GM19452 (cell line): ENCODE measurements at regions not wholly inside any gene's neighbourhood (a gene's known extent, or its start where the extent isn't known, plus 50 kb on each side); places are given as distances from the start of the nearest gene placed in this dataset.

Experiments
- ATAC-seq: cut with Tn5 transposase; IDR thresholded peaks from one replicate; pipeline ENCODE4 v1.9.1; 2021; ENCODE audit not compliant: unreplicated experiment

DNA sequence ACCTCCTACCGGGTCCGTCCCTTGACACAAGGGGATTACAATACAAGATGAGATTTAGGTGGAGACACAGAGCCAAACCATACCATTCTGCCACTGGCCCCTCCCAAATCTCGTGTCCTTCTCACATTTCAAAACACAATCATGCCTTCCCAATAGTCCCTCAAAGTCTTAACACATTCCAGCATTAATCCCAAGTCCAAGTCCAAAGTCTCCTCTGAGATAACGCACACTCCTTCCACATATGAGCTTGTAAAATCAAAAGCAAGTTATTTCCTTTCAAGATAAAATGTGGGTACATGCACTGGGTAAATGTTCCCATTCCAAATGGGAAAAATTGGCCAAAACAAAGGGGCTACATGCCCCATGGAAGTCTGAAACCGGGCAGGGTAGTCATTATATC, 463.9 kb upstream of the CDH9 start:
- ATAC-seq = no peak

DNA sequence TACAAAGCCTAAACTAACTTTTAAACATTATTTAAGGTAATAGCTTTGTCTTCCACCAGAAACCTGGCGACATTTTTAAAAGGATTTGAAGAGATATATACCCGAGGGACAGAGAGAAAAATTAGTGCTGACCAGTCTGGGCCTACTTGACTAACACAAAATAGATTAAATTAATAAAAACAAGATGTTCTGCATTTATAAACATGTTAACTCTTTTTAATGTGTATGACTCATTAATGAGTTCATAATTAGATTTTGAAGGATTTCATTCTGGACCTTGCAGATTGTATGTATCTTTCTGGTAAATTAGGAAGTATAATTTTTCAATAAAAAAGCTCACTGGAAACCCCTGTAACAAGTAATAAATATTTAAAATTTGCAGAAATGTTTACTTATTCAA, 459.1 kb upstream of the CDH9 start:
- ATAC-seq = no peak

DNA sequence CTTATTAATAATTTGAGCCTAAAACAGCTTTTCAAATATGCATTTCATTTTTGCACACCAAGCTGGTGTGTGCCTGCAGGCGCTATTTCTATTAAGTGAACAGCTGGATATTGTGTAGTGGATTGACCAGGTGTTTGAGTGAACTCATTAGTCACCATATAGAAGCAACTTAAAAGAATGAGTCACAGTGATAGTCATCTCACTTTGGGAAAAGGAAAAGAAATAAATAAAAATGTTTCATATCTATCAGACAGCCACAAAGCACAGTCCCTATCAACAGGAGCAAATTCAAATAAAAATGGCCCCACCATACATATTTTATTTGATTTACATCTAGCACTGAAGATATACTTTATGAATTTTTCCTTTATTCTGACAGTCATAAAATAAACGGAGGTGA, 456.5 kb upstream of the CDH9 start:
- no peak for ATAC-seq

DNA sequence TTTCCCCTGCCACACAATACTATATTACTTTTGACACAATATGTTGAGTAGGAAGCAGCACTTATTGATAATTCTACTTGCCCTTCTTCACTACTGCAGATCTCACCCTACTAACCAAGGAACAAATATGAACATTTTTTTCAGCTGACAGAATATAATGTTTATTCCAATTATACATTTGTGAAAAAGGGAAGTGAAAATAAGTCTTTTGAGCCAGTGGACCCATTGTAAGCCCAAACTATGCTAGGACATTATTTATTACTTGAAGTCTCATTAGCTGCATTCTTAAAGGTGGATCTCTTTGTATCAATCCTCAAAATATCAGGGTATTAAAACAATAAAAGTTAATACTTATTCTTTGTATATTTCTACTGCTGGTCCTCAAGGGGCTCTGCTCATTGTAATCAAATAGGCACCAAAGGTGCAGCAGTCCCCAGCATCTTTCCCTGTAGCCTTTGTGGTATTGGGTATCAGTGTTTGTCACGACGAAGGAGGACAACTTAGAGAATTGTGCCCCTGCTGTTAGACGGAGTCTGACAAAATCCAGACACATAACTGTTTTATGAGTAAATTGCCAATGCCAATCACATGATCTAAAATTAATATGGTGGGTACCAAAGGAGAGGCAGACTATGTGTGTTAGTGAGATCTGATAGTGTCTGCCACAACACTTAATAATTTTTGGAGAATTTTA, 453.5 kb upstream of the CDH9 start:
- no peak for ATAC-seq

DNA sequence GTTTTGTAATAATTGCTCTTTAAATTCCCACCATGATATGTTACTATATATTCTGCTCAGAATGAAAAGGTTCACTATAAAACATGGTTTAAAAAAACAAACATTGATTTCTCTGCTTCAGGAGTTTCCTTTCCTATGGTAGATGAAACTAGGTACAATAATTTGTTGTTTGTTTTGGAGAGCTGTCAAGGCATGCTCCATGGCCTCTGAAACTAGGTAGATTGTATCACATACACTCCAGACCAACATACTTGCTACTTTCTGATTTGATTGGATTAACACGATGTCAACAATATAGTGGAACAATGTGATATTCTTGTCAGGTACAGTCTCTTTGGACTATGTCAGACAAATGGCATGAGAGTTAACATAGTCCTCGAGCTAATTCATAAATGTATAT, 452.7 kb upstream of the CDH9 start:
- no peak for ATAC-seq

DNA sequence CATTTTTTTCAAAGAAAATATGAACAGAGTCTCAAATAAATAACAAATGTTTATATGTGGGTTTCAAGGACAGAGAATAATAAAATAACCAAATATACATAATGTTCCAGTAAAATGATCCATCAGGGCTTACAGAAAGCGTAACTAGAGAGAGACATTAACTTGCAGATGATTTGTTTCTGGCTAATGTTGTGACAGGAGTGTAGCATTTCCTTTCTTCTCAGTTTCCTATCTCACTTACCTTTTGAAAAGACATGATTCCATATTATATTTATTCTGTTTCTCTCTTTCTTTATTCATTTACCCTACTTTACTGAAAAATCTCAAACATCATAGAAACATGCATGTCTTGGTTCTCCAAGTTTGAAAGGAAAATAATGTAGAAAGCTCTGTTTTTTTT, 451.3 kb upstream of the CDH9 start:
- ATAC-seq = no peak

DNA sequence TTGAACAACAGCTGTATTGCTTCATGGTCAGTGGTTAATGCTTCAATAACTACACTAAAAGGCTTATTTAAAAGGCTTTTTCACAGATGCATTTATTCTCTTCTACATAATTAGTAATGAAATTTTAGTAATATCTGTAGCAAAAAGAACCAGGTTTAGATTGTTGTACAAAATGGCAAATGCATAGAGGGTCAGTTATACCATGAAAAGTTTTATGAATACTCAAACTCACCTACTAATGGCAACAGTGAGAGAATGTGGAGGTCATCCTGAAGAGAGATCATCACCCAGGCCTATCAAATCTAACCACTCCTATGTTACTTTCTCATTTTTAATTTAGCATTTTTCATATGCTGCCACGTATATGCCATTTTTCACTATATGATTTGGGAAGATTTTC, 444.3 kb upstream of the CDH9 start:
- ATAC-seq = no peak

DNA sequence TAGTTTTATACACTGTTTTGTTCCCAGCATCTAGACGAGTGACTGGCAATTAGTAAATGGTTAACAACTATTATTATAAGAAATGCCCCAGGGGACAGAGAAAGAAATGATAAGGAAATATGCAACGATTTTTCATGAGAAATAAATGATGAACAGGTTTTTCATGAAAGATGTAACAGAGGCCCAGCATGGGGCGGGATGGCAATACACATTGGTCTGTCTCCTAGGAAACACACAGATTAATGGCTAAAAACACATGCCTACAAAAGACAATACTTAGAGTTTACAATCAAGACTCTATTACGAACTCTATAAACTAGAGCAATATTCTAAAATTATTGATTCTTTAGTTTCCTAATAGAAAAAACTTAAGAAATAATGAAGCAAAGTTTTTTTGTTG, 441.5 kb upstream of the CDH9 start:
- ATAC-seq = no peak

DNA sequence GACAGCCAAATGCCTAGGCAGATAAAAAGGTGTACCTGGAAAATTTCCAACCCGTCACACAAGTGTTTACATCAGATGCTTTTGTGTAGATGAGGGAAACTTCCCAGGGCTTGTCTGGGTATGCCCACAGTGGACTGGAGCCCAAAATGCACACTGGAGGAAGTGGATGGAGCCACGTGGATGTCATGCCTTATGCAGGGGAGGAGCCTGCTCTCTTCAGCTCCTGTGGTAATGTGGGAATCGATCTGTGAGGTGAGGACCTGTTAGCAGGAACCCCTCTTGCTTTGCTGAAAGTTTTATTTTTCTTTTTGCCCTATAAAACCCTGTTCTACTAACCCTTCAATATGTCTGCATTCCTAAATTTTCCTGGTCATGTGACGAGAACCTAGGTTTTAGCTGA, 439.2 kb upstream of the CDH9 start:
- no peak for ATAC-seq

DNA sequence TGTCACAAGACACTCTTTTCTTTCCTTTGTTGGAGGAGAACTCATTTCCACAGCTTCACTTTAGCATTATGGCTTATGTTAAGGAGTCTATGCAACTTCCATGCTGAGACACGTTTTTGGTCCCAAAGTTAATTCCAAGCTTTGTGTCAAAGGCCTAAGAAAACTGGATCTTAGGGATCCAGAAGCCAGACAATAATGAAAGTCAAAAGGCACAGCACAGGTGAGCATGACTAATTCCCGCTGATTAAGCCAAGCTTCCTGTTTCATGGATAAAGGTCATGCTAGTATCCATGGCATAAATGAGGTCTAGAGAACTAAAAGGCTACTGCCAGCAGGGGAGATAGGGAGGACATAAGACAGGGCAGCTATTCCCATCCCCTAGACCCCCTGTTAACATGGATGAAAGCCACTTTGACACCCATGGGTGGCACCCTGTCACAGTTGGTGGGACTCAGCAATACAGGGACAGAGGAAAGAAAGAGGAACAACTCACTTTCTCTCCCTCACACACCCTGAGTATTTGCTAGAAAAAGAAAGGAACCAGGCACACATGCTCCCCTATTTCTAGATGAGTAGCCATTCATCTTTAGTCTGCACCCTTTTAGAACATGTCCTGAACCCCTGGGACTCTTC, 438.1 kb upstream of the CDH9 start:
- no peak for ATAC-seq

DNA sequence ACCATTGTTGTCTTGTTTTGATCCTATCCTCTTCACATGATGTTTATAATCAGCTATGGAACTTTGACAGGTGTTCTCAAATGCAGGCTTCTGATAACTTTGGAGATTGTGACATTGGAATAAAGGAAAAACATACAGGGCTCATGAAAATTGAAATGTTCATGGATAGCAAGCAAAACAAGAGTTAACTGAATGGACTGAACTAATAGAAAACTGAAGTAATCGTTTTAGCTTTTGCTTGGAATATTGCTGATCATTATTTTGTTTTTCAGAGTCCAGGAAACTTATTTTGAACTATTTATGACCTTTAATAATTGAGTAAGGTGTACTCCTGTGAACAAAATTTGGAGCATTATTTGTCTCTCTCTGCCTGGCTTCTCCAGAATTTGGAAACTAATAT, 436.7 kb upstream of the CDH9 start:
- no peak for ATAC-seq

DNA sequence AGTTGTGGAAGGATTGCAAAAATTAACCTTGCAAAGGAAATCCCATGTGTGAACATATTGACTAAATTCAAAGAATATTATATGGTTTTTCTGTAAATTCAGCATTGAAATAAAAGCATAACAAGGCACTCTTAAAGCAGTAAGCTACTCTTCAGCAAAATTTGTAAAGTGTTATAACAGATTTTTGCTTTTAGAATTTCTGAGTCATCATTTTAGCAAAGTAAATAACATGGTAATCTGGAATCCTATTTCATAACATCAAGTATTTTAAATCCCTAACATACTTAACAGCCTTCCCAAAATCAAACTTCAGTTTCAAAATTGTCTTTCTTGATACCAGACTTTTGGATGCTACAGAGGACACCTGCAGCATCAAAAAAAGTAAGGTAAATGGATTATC, 436.0 kb upstream of the CDH9 start:
- ATAC-seq = no peak

DNA sequence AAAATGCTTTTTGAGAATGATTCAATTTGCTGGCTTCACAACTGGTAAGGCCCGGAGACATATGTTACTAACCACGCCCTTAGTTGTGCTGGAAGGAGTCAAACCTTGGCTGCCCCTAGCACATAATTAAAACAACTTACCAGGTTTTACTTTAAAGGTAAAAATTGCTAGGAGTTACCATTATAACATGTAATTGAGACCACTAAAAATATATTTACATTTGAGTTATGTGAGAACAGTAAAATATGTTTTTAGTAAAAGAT, 435.6 kb upstream of the CDH9 start:
- no peak for ATAC-seq

DNA sequence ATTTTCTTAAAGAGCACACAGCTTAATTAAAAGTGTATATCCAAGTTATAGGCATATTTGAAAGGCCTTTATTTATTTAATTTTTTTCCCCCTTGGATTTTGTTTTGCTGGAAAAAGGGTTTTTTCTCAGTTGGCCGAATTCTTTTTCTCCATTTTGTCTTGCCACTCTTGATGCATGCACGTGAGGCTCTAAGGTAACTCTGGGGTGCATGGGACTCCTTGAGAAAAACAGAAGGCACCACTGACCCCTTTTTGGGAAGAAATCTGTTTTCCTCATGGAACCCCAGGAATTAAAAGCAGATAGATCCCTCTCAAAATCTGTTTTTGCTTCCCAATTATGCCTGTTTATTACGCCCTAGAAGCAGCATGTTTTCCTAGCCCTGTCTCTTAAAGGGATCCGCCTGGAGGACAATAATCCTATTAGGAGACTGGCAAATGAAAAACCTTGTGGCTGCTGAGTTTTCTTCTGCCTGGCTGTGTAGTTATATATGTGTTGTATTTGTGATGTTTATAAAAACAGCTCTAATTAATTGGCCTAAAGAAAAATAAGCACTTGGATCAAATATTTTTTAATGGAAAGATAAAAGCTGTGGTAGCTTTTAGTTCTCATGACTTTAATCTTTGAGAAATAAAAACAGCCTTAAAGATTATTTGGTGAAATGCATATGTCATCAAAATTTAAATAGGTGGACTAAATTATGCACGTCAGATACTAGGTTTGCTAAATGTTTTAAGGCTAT, 435.1 kb upstream of the CDH9 start:
- ATAC-seq = no peak

DNA sequence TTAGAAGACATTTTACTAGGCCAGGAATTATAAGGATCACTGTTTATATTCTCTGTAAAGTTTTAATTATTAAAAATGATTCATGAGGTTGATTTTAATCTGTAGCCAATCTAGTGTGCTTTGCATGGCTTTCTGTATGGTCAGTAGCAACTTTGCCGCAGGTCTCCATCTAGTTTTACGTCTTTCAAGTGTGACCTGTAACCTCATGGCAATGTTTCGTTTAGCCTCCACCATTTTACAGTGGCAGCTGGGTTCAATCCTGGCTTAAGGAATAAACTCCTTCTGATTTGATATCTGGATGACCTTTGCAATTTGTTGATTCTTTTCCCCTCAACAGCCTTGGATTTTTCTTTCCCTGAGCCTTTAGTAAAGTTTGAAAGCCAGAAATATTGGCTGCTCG, 434.5 kb upstream of the CDH9 start:
- ATAC-seq = no peak

DNA sequence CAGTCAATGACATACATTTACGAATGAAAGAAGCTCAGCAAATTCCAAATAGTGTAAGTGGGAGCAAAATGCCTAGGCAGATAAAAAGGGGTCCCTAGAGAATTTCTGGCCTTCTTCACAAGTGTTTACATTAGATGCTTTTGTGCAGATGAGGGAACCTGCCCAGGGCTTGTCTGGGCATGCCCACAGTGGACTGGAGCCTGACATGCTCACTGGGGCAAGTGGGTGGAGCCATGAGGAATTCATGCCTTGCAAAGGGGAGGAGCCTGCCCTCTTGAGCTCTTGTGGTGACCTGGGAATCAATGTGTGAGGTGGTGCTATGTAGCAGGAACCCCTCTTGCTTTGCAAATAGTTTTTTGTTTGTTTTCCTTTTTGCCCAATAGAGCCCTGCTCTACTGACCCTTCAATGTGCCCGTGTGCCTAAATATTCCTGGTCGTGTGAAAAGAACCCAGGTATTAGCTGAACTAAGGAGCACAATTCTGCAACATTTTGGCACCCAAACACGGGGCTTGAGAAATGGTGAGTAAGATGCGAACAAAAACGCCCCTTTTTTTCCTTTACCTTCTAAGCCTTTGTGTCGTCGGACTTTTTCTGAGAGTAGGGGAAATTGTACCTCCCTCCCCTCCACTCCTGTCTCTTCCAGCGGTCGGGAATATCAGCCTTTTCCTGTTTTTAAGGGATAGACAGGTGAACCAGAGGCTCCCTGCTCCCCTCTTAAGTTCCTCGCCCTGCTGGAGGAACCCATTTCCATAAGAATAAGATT, 433.8 kb upstream of the CDH9 start:
- peak; percentile 88 for ATAC-seq

DNA sequence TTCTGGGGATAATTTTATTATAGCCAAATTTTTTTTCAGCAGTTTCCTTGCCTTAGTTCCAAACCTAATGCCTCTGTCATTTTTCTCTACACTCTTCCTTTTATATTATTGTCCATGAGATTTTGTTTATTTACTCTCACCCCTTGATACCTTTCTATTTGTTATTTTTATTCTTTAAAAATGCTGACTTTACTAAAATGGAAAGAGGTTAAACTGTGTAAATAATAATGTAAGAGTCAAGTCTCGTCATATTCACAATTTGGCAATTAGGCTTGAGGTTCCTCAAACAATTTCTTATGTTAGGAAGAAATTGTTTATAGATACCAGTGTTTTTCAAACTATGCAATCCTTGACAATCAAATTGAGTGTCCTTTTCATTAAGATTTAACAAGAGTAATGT, 428.6 kb upstream of the CDH9 start:
- ATAC-seq = no peak

DNA sequence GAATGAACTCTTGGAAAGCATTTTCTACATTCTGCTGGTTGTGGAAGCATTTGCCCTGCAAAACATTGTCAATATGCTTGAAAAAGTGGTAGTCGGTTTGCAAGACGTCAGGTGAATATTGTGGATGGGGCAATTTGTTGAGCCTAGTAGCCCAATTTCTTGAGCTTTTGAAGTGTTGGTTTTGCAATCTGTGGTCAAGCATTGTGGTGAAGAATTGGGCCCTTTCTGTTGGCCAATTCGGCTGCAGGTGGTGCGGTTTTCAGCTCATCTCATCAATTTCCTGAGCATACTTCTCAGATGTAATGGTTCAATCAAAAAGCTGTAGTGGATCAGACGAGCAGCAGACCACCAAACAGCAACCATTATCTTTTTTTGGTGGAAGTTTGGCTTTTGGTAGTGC, 426.8 kb upstream of the CDH9 start:
- ATAC-seq = no peak

DNA sequence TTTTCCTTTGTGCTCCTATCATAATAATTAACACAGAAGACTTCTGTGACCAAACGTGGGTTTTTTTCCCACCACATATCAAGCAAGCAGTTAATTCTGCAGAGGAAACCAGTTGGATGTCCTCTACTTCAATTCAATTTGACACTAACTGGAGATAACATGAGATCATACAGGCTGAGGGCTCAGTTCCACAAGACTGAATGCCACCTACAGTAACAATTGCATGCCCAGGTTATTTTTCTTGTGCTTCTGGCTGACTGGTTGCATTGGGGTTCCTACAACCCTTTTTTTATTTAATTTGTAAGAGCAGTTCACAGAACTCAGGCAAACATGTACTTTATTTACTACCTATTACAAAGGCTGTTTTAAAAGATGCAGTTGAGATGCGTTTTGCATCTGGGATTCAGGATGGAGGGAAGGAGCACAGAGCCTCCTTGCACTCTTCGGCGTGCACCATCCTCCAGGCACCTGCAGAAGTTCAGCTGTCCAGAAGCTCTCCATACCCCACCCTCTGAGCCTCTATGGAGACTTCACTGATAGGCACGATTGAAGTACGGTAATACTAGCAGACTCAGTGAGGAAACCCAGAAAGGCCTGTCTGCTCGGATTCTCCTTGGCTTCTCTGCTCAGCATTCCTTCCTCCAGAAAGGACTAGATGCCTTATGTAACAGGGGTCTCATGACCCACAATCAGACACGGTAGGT, 425.2 kb upstream of the CDH9 start:
- no peak for ATAC-seq

DNA sequence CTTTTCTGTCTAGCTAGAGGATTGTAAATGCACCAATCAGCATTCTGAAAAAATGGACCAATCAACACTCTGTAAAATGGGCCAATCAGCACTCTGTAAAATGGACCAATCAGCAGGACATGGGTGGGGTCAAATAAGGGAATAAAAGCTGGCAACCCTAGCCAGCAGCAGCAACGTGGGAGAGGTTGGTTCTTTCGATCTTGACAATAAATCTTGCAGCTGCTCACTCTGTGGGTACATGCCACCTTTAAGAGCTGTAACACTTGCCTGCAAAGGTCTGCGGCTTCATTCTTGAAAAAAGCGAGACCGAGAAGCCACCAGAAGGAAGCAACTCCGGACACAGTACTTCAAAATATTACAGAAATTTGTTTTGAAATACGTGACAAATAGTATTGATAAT, 424.6 kb upstream of the CDH9 start:
- ATAC-seq = no peak

DNA sequence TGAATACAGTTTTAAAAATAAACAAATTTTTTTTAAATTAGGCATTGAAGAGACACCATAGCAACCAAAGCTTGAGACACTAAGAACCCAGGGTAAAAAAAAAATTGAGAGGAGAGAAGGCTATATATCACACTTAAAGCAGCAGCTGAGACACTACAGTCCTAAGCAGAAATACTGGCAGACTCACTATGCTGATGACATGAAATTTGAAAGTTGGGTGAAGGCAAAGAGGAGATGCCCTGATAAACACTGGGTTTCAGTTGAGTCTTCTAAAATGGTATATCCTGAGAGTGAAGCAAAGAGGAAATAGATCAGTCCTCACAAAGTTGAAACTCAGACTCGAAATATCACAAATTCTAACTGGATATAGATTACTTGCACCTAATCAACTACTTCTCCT, 419.9 kb upstream of the CDH9 start:
- no peak for ATAC-seq
